GM23338 (cell line): ENCODE measurements at regions not wholly inside any gene's neighbourhood (a gene's known extent, or its start where the extent isn't known, plus 50 kb on each side); places are given as distances from the start of the nearest gene placed in this dataset.
"Not testable (repeated sequence)": the region's sequence is repeated elsewhere in the genome, so short reads cannot be mapped to it uniquely, and the experiment has no call there.

Experiments
- ATAC-seq: fragments of 200-7000 bp; cut with Tn5 transposase; 3 replicates; pipeline ENCODE4 v1.9.1; 2020
- DNase-seq: peaks from one replicate; pipeline ENCODE4 v3.0.0-alpha.2; 2015; ENCODE audit warnings: low spot score
- H2AFZ ChIP-seq: fragments of 200-600 bp; sonication (generic); 2 replicates; pipeline ENCODE4 v1.8.0; 2016; ENCODE audit warnings: antibody characterized with exemption, mild to moderate bottlenecking, moderate library complexity
- H3F3A ChIP-seq: fragments of 200-600 bp; sonication (generic); replicated peaks from 2 replicates; pipeline ENCODE4 v1.8.0; 2017; ENCODE audit warnings: antibody characterized with exemption, mixed run types, low read depth
- H3K27ac ChIP-seq: fragments of 200-600 bp; sonication (generic); 2 replicates; pipeline ENCODE4 v1.6.1; 2016; ENCODE audit warnings: low read depth
- H3K27me3 ChIP-seq: fragments of 200-600 bp; sonication (generic); 2 replicates; pipeline ENCODE4 v1.8.0; 2016; ENCODE audit warnings: mild to moderate bottlenecking, mixed run types, moderate library complexity; ENCODE audit not compliant: insufficient read depth
- H3K36me3 ChIP-seq: fragments of 200-600 bp; sonication (generic); 2 replicates; pipeline ENCODE4 v1.8.0; 2016; ENCODE audit warnings: mild to moderate bottlenecking; ENCODE audit not compliant: insufficient read depth
- H3K4me1 ChIP-seq: fragments of 200-600 bp; sonication (generic); 2 replicates; pipeline ENCODE4 v1.8.0; 2016; ENCODE audit warnings: mild to moderate bottlenecking, moderate library complexity; ENCODE audit not compliant: insufficient read depth
- H3K4me2 ChIP-seq: fragments of 200-600 bp; sonication (generic); 2 replicates; pipeline ENCODE4 v1.7.1; 2017; ENCODE audit warnings: mixed run types
- H3K4me3 ChIP-seq: fragments of 200-600 bp; sonication (generic); 2 replicates; pipeline ENCODE4 v1.6.1; 2016; ENCODE audit warnings: mixed run types
- H3K79me2 ChIP-seq: fragments of 200-600 bp; sonication (generic); replicated peaks from 2 replicates; pipeline ENCODE4 v1.8.0; 2017; ENCODE audit warnings: mild to moderate bottlenecking; ENCODE audit not compliant: insufficient read depth
- H3K9me2 ChIP-seq: fragments of 200-600 bp; sonication (generic); 2 replicates; pipeline ENCODE4 v1.8.0; 2017; ENCODE audit not compliant: insufficient read depth
- H4K20me1 ChIP-seq: fragments of 200-600 bp; sonication (generic); replicated peaks from 2 replicates; pipeline ENCODE4 v1.8.0; 2017; ENCODE audit warnings: mild to moderate bottlenecking; ENCODE audit not compliant: insufficient read depth
- H3K27ac Mint-ChIP-seq: 2 replicates; pipeline ENCODE4 v1.8.0; 2020; ENCODE audit warnings: inconsistent platforms, mild to moderate bottlenecking, moderate library complexity, mixed read lengths
- H3K27me3 Mint-ChIP-seq: 3 replicates; pipeline ENCODE4 v1.8.0; 2022; ENCODE audit warnings: low read depth, mild to moderate bottlenecking, moderate library complexity, mixed read lengths, inconsistent platforms; ENCODE audit not compliant: insufficient read depth, poor library complexity
- H3K36me3 Mint-ChIP-seq: 3 replicates; pipeline ENCODE4 v1.8.0; 2021; ENCODE audit warnings: low read depth, mild to moderate bottlenecking, inconsistent platforms, moderate library complexity, mixed read lengths
- H3K4me1 Mint-ChIP-seq: 3 replicates; pipeline ENCODE4 v1.8.0; 2020; ENCODE audit warnings: mild to moderate bottlenecking, inconsistent platforms, mixed read lengths
- H3K4me3 Mint-ChIP-seq: 3 replicates; pipeline ENCODE4 v1.8.0; 2021; ENCODE audit warnings: moderate library complexity, mild to moderate bottlenecking, inconsistent platforms, mixed read lengths
- H3K9me3 Mint-ChIP-seq: 3 replicates; pipeline ENCODE4 v1.8.0; 2020; ENCODE audit warnings: moderate library complexity, mild to moderate bottlenecking, inconsistent platforms, mixed read lengths
- CREB1 ChIP-seq: fragments of 250-450 bp; sonication (Bioruptor Pico); IDR thresholded peaks from 2 replicates; pipeline ENCODE4 v1.5.0; 2020; ENCODE audit warnings: low read depth, mild to moderate bottlenecking, moderate library complexity
- EZH2phosphoT487 ChIP-seq: fragments of 200-600 bp; sonication (generic); IDR thresholded peaks from one replicate; pipeline ENCODE4 v1.8.1; 2018; ENCODE audit warnings: antibody characterized with exemption; ENCODE audit not compliant: unreplicated experiment
- JUNB ChIP-seq: IDR thresholded peaks from one replicate; pipeline ENCODE4 v1.6.1; 2016; ENCODE audit warnings: antibody characterized with exemption; ENCODE audit not compliant: unreplicated experiment
- NANOG ChIP-seq: IDR thresholded peaks from 2 replicates; pipeline ENCODE4 v1.6.1; 2016; ENCODE audit warnings: antibody characterized with exemption, borderline replicate concordance
- STAT1 ChIP-seq: IDR thresholded peaks from one replicate; pipeline ENCODE4 v1.6.1; 2016; ENCODE audit warnings: antibody characterized with exemption; ENCODE audit not compliant: unreplicated experiment
- ZNF331 ChIP-seq: fragments of 250-450 bp; sonication (Bioruptor Pico); IDR thresholded peaks from 2 replicates; pipeline ENCODE4 v1.5.0; 2020; ENCODE audit warnings: low read depth, mild to moderate bottlenecking, moderate library complexity
- TF ChIP-seq, protein P1 (sequence below): IDR thresholded peaks from 2 replicates; pipeline ENCODE4 v1.6.1; 2016; ENCODE audit warnings: antibody characterized with exemption
- TF ChIP-seq, protein P2 (sequence below), 2 experiments: fragments of 200-600 bp in 1 of 2; sonication (generic) in 1 of 2; conservative IDR thresholded peaks; 2 replicates each; pipeline versions ENCODE4 v1.5.1 to v1.6.1; 2016 to 2017; ENCODE audit warnings: antibody characterized with exemption in 2 of 2, low read depth in 2 of 2, mild to moderate bottlenecking in 2 of 2, moderate library complexity in 1 of 2
- TF ChIP-seq, protein P3 (sequence below): fragments of 250-450 bp; sonication (Bioruptor Pico); IDR thresholded peaks from 2 replicates; pipeline ENCODE4 v1.5.0; 2020; ENCODE audit warnings: mild to moderate bottlenecking, moderate library complexity

DNA sequence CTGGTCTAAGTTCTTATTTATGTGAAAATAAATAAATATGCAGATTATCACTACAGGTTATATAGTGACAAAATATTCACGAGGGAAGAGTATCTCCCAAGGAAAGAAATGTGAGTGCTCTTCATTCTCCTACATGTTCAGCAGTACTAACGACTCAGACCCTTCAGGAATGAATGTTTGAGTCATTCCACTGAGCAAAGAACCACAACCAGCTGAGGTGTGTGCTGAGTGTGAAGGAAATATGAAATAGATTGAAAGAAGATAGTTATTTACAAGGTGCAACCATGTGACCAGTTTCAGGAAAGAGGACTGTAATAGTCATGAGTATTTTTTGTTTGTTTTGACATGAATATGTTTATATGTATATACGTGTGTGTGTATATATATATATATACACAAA lies 228.7 kb downstream of the TUSC1 start (continued):
- TF ChIP-seq, protein P1, sequence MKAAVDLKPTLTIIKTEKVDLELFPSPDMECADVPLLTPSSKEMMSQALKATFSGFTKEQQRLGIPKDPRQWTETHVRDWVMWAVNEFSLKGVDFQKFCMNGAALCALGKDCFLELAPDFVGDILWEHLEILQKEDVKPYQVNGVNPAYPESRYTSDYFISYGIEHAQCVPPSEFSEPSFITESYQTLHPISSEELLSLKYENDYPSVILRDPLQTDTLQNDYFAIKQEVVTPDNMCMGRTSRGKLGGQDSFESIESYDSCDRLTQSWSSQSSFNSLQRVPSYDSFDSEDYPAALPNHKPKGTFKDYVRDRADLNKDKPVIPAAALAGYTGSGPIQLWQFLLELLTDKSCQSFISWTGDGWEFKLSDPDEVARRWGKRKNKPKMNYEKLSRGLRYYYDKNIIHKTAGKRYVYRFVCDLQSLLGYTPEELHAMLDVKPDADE = no peak
- no peak for TF ChIP-seq STAT1
- TF ChIP-seq, protein P2, sequence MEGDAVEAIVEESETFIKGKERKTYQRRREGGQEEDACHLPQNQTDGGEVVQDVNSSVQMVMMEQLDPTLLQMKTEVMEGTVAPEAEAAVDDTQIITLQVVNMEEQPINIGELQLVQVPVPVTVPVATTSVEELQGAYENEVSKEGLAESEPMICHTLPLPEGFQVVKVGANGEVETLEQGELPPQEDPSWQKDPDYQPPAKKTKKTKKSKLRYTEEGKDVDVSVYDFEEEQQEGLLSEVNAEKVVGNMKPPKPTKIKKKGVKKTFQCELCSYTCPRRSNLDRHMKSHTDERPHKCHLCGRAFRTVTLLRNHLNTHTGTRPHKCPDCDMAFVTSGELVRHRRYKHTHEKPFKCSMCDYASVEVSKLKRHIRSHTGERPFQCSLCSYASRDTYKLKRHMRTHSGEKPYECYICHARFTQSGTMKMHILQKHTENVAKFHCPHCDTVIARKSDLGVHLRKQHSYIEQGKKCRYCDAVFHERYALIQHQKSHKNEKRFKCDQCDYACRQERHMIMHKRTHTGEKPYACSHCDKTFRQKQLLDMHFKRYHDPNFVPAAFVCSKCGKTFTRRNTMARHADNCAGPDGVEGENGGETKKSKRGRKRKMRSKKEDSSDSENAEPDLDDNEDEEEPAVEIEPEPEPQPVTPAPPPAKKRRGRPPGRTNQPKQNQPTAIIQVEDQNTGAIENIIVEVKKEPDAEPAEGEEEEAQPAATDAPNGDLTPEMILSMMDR (conservative IDR thresholded peaks at IDR 0.05; ENCODE audit: low read depth in 2 of 2) = no peak
- no peak for TF ChIP-seq ZNF331 (CRISPR knock-in tag)
- no peak for TF ChIP-seq NANOG

DNA sequence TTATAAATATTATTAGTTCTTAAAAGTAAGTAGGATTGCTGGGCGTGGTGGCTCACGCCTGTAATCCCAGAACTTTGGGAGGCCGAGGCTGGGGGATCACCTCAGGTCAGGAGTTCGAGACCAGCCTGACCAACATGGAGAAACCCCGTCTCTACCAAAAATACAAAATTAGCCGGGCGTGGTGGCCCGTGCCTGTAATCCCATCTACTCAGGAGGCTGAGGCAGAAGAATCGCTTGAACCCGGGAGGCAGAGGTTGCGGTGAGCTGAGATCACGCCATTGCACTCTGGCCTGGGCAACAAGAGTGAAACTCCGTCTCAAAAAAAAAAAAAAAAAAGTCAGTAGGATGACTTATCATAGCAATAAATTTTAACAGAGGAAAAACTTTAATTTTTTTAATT lies 232.5 kb downstream of the TUSC1 start:
- H3K4me3 ChIP-seq, H2AFZ ChIP-seq, H3K9me2 ChIP-seq, H3K9me3 Mint-ChIP-seq, H3K36me3 Mint-ChIP-seq, H3K27ac Mint-ChIP-seq, H3K27me3 ChIP-seq, H3K27me3 Mint-ChIP-seq, H4K20me1 ChIP-seq, H3K4me3 Mint-ChIP-seq, H3K4me1 Mint-ChIP-seq, H3K79me2 ChIP-seq, H3K4me1 ChIP-seq, H3K4me2 ChIP-seq, H3K27ac ChIP-seq, H3K36me3 ChIP-seq, DNase-seq, ATAC-seq, H3F3A ChIP-seq: not testable (repeated sequence)

DNA sequence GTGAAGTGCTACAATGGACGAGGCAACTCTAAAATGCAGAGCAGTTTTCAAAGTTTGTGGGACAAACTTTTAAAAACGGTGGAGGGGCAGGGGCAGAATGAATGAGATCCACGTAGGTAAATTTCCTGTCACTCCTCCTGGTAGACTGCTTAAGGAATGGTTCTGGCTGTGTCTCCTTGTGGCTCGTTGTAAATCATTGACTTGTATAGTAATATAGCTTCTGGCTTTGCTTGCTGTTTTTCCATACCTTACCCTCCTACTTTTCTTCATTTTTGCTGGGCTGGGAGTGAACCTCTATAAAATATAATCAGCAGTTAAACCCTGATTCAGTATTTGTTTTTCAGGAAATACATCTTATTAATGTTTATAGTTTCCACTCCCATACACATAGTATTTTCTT lies 235.7 kb downstream of the TUSC1 start:
- H3K27me3 ChIP-seq = no peaks in the 10 kb centered on the region
- H3K4me3 Mint-ChIP-seq = no peak overlapping the region
- DNase-seq (no peak), ATAC-seq (no peak)
- no peak overlapping the region for H3K27ac ChIP-seq
- peak overlapping the region; percentile 77; the same call in 1 of the 2 replicates for H2AFZ ChIP-seq
- H3K27me3 Mint-ChIP-seq = no peaks in the 10 kb centered on the region
- no peaks in the 10 kb centered on the region for H3F3A ChIP-seq
- no peaks in the 10 kb centered on the region for H3K79me2 ChIP-seq
- no peaks in the 10 kb centered on the region for H3K9me2 ChIP-seq
- no peak overlapping the region for H3K4me3 ChIP-seq
- no peaks in the 10 kb centered on the region for H3K4me1 Mint-ChIP-seq
- no peak overlapping the region for H3K27ac Mint-ChIP-seq
- no peaks in the 10 kb centered on the region for H4K20me1 ChIP-seq
- H3K4me2 ChIP-seq = no peak overlapping the region
- no peaks in the 10 kb centered on the region for H3K4me1 ChIP-seq
- no peaks in the 10 kb centered on the region for H3K36me3 Mint-ChIP-seq
- no peaks in the 10 kb centered on the region for H3K36me3 ChIP-seq
- H3K9me3 Mint-ChIP-seq = no peaks in the 10 kb centered on the region
- TF ChIP-seq STAT1 = no peak
- no peak for TF ChIP-seq JUNB
- TF ChIP-seq CREB1 (CRISPR knock-in tag) = no peak
- TF ChIP-seq, protein P3, sequence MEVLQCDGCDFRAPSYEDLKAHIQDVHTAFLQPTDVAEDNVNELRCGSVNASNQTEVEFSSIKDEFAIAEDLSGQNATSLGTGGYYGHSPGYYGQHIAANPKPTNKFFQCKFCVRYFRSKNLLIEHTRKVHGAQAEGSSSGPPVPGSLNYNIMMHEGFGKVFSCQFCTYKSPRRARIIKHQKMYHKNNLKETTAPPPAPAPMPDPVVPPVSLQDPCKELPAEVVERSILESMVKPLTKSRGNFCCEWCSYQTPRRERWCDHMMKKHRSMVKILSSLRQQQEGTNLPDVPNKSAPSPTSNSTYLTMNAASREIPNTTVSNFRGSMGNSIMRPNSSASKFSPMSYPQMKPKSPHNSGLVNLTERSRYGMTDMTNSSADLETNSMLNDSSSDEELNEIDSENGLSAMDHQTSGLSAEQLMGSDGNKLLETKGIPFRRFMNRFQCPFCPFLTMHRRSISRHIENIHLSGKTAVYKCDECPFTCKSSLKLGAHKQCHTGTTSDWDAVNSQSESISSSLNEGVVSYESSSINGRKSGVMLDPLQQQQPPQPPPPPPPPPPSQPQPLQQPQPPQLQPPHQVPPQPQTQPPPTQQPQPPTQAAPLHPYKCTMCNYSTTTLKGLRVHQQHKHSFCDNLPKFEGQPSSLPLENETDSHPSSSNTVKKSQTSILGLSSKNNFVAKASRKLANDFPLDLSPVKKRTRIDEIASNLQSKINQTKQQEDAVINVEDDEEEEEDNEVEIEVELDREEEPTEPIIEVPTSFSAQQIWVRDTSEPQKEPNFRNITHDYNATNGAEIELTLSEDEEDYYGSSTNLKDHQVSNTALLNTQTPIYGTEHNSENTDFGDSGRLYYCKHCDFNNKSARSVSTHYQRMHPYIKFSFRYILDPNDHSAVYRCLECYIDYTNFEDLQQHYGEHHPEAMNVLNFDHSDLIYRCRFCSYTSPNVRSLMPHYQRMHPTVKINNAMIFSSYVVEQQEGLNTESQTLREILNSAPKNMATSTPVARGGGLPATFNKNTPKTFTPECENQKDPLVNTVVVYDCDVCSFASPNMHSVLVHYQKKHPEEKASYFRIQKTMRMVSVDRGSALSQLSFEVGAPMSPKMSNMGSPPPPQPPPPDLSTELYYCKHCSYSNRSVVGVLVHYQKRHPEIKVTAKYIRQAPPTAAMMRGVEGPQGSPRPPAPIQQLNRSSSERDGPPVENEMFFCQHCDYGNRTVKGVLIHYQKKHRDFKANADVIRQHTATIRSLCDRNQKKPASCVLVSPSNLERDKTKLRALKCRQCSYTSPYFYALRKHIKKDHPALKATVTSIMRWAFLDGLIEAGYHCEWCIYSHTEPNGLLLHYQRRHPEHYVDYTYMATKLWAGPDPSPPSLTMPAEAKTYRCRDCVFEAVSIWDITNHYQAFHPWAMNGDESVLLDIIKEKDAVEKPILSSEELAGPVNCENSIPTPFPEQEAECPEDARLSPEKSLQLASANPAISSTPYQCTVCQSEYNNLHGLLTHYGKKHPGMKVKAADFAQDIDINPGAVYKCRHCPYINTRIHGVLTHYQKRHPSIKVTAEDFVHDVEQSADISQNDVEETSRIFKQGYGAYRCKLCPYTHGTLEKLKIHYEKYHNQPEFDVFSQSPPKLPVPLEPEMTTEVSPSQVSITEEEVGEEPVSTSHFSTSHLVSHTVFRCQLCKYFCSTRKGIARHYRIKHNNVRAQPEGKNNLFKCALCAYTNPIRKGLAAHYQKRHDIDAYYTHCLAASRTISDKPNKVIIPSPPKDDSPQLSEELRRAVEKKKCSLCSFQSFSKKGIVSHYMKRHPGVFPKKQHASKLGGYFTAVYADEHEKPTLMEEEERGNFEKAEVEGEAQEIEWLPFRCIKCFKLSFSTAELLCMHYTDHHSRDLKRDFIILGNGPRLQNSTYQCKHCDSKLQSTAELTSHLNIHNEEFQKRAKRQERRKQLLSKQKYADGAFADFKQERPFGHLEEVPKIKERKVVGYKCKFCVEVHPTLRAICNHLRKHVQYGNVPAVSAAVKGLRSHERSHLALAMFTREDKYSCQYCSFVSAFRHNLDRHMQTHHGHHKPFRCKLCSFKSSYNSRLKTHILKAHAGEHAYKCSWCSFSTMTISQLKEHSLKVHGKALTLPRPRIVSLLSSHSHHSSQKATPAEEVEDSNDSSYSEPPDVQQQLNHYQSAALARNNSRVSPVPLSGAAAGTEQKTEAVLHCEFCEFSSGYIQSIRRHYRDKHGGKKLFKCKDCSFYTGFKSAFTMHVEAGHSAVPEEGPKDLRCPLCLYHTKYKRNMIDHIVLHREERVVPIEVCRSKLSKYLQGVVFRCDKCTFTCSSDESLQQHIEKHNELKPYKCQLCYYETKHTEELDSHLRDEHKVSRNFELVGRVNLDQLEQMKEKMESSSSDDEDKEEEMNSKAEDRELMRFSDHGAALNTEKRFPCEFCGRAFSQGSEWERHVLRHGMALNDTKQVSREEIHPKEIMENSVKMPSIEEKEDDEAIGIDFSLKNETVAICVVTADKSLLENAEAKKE (CRISPR knock-in tag) = no peak
- TF ChIP-seq, protein P1 = no peak
- TF ChIP-seq EZH2phosphoT487 = no peak
